ENCODE measurements at regions not wholly inside any gene's neighbourhood (a gene's known extent, or its start where the extent isn't known, plus 50 kb on each side); places are given as distances from the start of the nearest gene placed in this dataset.

DNA sequence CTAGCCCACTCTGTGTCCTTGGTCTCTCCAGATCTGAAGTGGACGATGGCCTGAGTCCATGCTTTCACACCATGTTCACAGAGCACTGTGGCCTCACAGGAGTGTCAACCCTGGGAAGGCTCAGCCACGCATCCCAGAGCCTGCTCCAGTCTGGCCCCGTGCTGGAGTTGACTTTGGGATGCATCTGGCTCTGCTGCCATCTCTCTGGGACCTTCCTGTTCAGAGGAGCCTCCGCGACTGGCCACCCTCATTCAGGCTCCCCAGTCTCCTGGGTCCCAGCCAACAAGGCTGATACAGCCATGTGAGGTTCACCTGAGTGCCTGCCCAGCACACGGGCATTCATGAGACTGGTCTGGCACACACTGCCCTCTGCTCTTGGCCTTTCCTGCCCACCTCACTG is 199.7 kb upstream of the RAB6C start:
- no peaks in the 10 kb centered on the region for H3K9me3 ChIP-seq
- no peaks in the 10 kb centered on the region for H3K4me1 ChIP-seq
- no peak for ATAC-seq
- no peak for TF ChIP-seq POLR2A (IDR thresholded peaks at IDR 0.05)
- TF ChIP-seq, protein P1, sequence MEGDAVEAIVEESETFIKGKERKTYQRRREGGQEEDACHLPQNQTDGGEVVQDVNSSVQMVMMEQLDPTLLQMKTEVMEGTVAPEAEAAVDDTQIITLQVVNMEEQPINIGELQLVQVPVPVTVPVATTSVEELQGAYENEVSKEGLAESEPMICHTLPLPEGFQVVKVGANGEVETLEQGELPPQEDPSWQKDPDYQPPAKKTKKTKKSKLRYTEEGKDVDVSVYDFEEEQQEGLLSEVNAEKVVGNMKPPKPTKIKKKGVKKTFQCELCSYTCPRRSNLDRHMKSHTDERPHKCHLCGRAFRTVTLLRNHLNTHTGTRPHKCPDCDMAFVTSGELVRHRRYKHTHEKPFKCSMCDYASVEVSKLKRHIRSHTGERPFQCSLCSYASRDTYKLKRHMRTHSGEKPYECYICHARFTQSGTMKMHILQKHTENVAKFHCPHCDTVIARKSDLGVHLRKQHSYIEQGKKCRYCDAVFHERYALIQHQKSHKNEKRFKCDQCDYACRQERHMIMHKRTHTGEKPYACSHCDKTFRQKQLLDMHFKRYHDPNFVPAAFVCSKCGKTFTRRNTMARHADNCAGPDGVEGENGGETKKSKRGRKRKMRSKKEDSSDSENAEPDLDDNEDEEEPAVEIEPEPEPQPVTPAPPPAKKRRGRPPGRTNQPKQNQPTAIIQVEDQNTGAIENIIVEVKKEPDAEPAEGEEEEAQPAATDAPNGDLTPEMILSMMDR (IDR thresholded peaks at IDR 0.05), result no peak
- no peak for DNase-seq
- H3K27ac ChIP-seq, result no peak overlapping the region
- H3K36me3 ChIP-seq (replicated peaks in 1 of 2; ENCODE audit: insufficient read depth in 1 of 2, low read depth in 2 of 2), result no peaks in the 10 kb centered on the region
- 59 to 78% methylated on average over 3 to 6 of the region's 6 CpGs for WGBS, 2 donors
- H3K27me3 ChIP-seq, result no peaks in the 10 kb centered on the region
- no peak overlapping the region for H3K4me3 ChIP-seq
- intact Hi-C loops (cut with DNase I), result no loop called here

DNA sequence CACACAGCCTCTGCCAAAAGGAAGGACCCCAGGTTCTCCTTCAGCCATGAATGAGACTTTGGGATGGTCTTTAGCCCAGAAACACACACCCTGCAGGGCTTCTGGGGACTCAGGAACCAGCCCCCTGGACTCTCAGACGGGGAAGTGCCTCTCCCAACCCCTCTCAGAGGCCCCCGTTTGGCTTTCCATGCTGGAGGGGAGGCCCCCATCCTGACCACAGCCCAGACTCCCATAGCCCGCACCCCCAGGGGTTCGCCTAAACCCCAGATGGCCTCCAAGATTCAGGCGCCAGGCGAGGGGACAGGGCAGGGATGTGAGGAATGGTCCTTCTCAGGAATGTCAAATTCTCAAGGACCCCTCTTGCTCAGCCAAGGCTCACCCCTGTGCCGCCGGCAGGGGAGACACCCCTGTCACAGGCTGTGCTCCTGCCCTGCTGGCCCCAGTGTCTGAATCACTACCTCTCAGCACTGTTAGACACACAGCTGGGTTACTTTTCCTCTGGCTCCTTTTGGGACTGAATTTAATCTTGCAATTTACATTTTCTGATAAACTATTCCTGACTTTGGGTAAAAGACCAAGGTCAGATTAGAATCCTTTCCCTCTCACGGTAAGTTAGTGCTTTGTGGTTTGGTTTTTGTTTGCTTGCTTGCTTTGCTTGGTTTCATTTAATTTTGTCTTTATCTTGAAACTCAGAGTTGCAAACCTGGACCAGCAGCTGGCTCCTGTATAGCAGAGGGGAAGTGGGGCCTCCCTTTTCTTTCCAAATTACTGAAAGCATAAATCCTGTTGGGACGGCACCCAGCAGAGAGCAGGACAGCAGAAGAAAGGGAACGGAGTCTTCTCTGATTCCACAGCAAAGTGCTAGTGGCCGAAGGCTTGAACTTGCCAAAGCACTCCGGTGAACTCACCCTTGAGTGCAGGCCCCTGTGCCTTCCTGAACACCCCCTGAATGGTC is 198.9 kb upstream of the RAB6C start:
- TF ChIP-seq POLR2A (IDR thresholded peaks at IDR 0.05), result no peak
- TF ChIP-seq, protein P1 (IDR thresholded peaks at IDR 0.05), result no peak

DNA sequence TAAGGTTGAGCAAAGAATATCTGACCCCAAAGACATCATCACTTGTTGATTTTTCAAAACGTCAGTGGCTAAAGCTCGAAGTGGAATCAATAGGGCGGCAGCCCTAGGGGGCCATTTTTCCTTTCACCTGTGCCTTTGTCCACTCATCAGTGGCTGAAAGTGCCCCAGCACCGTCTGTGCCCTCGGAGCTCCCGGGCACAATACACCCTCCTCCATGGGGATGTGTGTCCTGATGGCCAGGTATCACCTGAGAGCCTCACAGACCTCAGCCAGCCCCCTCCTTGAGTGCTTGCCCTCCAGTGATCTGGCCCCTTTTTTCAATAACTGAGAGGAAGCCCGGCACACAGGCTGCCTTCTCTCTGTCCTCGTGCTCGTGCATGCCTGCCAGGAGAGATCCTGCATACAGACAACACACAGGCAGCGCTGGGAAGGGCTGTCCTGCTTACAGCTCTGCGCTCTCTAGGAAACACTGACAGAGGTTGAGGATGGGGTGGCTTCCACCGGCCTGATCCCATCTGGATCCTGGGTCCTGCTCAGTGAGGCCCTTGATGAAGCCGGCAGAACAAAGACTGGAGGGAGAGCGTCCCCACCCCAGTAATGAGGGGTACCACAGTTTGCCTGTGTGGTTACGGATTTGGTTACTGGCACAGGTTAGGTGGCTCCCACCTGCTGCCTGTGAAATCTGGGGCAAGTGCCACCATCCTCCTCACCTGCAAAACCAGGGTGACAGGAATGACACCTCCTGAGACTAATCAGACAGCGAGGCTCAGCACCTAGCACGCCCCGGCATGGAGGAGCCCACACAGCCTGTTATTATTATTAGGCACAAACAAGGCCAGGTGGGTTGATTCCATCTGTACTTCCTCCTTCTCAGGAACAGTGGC is 197.5 kb upstream of the RAB6C start:
- intact Hi-C loops (cut with DNase I), result no loop called here
- Histone ChIP-seq H3K9me3 (no peaks in the 10 kb centered on the region), H3K36me3 (replicated peaks in 1 of 2; ENCODE audit: insufficient read depth in 1 of 2, low read depth in 2 of 2) (no peaks in the 10 kb centered on the region), H3K27me3 (no peaks in the 10 kb centered on the region), H3K4me1 (no peaks in the 10 kb centered on the region), H3K4me3 (no peak overlapping the region), H3K27ac (no peak overlapping the region)
- ATAC-seq, result no peak
- DNase-seq, result no peak
- no peak for TF ChIP-seq POLR2A (IDR thresholded peaks at IDR 0.05)
- TF ChIP-seq, protein P1 (IDR thresholded peaks at IDR 0.05), result no peak
- WGBS, 2 donors, result 67 to 75% methylated on average over 14 to 18 of the region's 18 CpGs

More for the DNA sequence above, 198.9 kb upstream of the RAB6C start:
- Histone ChIP-seq H3K27me3 (no peaks in the 10 kb centered on the region), H3K9me3 (no peaks in the 10 kb centered on the region), H3K27ac (no peak overlapping the region), H3K4me3 (no peak overlapping the region), H3K4me1 (no peaks in the 10 kb centered on the region), H3K36me3 (replicated peaks in 1 of 2; ENCODE audit: insufficient read depth in 1 of 2, low read depth in 2 of 2) (no peaks in the 10 kb centered on the region)
- WGBS, 2 donors, result 67 to 68% methylated on average over 8 to 12 of the region's 13 CpGs
- intact Hi-C loops (cut with DNase I), result no loop called here
- DNase-seq (no peak), ATAC-seq (no peak)

DNA sequence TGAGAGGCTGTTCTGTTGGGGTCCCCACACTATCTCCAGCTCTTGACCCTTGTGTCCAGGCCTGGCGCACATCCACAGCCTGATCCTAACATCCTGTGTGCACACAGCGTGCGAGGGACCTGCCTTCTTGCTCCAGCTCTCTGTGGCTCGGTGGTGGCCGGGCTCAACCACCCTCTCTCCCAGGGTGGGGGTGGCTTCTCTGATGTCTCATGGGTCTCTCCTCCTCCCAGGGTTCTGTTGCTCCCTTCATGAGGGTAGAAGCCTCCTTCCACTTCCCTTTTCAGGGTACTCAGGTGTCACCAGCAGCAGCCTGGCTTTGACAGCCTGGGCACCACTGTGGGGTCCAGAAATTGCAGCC is 196.9 kb upstream of the RAB6C start:
- no peaks in the 10 kb centered on the region for H3K27me3 ChIP-seq
- WGBS, 2 donors, result 81 to 87% methylated on average over 5 of the region's 5 CpGs
- DNase-seq (no peak), ATAC-seq (no peak)
- no peaks in the 10 kb centered on the region for H3K9me3 ChIP-seq
- H3K4me1 ChIP-seq, result no peaks in the 10 kb centered on the region
- H3K36me3 ChIP-seq (replicated peaks in 1 of 2; ENCODE audit: insufficient read depth in 1 of 2, low read depth in 2 of 2), result no peaks in the 10 kb centered on the region
- TF ChIP-seq, protein P1 (IDR thresholded peaks at IDR 0.05), result no peak
- no peak for TF ChIP-seq POLR2A (IDR thresholded peaks at IDR 0.05)
- no peak overlapping the region for H3K4me3 ChIP-seq
- intact Hi-C loops (cut with DNase I), result no loop called here
- H3K27ac ChIP-seq, result no peak overlapping the region
